Trophoblast cell (in vitro differentiated cells and primary cell): ENCODE measurements at regions not wholly inside any gene's neighbourhood (a gene's known extent, or its start where the extent isn't known, plus 50 kb on each side); places are given as distances from the start of the nearest gene placed in this dataset.

Experiments
- DNase-seq, 2 donors: peaks; one replicate each; pipeline ENCODE4 v3.0.0-alpha.2; 2016
- H2AFZ ChIP-seq: 2 replicates; pipeline ENCODE4 v1.6.1; 2013; ENCODE audit warnings: low read length, moderate library complexity, mild to moderate bottlenecking; ENCODE audit not compliant: insufficient read depth, poor library complexity
- H2AK5ac ChIP-seq: 2 replicates; pipeline ENCODE4 v1.6.1; 2013; ENCODE audit warnings: mild to moderate bottlenecking, low read length
- H2BK120ac ChIP-seq: 2 replicates; pipeline ENCODE4 v1.6.1; 2013; ENCODE audit warnings: low read length, mild to moderate bottlenecking, moderate library complexity; ENCODE audit not compliant: insufficient read depth, poor library complexity
- H2BK12ac ChIP-seq: 2 replicates; pipeline ENCODE4 v1.6.1; 2013; ENCODE audit warnings: mild to moderate bottlenecking, low read length, moderate library complexity
- H2BK5ac ChIP-seq: 2 replicates; pipeline ENCODE4 v1.6.1; 2013; ENCODE audit warnings: low read length, low read depth, moderate library complexity, mild to moderate bottlenecking; ENCODE audit not compliant: poor library complexity
- H3K14ac ChIP-seq: 2 replicates; pipeline ENCODE4 v1.6.1; 2013; ENCODE audit warnings: mild to moderate bottlenecking, low read length
- H3K18ac ChIP-seq: 2 replicates; pipeline ENCODE4 v1.6.1; 2013; ENCODE audit warnings: mild to moderate bottlenecking, low read length
- H3K23ac ChIP-seq: 2 replicates; pipeline ENCODE4 v1.6.1; 2013; ENCODE audit warnings: low read length
- H3K27ac ChIP-seq: 2 replicates; pipeline ENCODE4 v1.5.1; 2013; ENCODE audit warnings: low read depth, mild to moderate bottlenecking, inconsistent platforms, low read length, moderate library complexity
- H3K27me3 ChIP-seq: 2 replicates; pipeline ENCODE4 v1.6.1; 2013; ENCODE audit warnings: inconsistent platforms, mild to moderate bottlenecking, low read length, moderate library complexity; ENCODE audit not compliant: insufficient read depth
- H3K36me3 ChIP-seq, 2 experiments: 1 replicate in 1 of 2; 2 replicates in 1 of 2; pipeline ENCODE4 v1.6.1; 2013; ENCODE audit warnings: low read length in 2 of 2, mild to moderate bottlenecking in 2 of 2, moderate library complexity in 1 of 2; ENCODE audit not compliant: insufficient read depth in 2 of 2, control insufficient read depth in 1 of 2
- H3K4ac ChIP-seq: 2 replicates; pipeline ENCODE4 v1.6.1; 2013; ENCODE audit warnings: low read depth, mild to moderate bottlenecking, low read length, moderate library complexity
- H3K4me1 ChIP-seq, 2 experiments: 1 replicate in 1 of 2; 2 replicates in 1 of 2; pipeline ENCODE4 v1.6.1; 2013; ENCODE audit warnings: low read length in 2 of 2, mild to moderate bottlenecking in 2 of 2, moderate library complexity in 1 of 2; ENCODE audit not compliant: insufficient read depth in 2 of 2, control insufficient read depth in 1 of 2
- H3K4me2 ChIP-seq: 2 replicates; pipeline ENCODE4 v1.6.1; 2013; ENCODE audit warnings: inconsistent platforms, mild to moderate bottlenecking, low read length, moderate library complexity
- H3K4me3 ChIP-seq: 2 replicates; pipeline ENCODE4 v1.5.1; 2013; ENCODE audit warnings: mild to moderate bottlenecking, low read depth, low read length, inconsistent platforms
- H3K79me1 ChIP-seq: one replicate; pipeline ENCODE4 v1.6.1; 2013; ENCODE audit warnings: low read length
- H3K79me2 ChIP-seq: 2 replicates; pipeline ENCODE4 v1.6.1; 2013; ENCODE audit warnings: low read length, mild to moderate bottlenecking; ENCODE audit not compliant: control insufficient read depth, insufficient read depth, poor library complexity
- H3K9ac ChIP-seq: 2 replicates; pipeline ENCODE4 v1.6.1; 2013; ENCODE audit warnings: mild to moderate bottlenecking, low read length
- H3K9me3 ChIP-seq: 2 replicates; pipeline ENCODE4 v1.6.1; 2013; ENCODE audit warnings: low read depth, mild to moderate bottlenecking, control low read depth, inconsistent platforms, low read length; ENCODE audit not compliant: insufficient read depth
- H4K12ac ChIP-seq: 2 replicates; pipeline ENCODE4 v1.6.1; 2013; ENCODE audit warnings: low read depth, mild to moderate bottlenecking, low read length, moderate library complexity
- H4K8ac ChIP-seq: 2 replicates; pipeline ENCODE4 v1.6.1; 2013; ENCODE audit warnings: low read depth, mild to moderate bottlenecking, low read length, moderate library complexity
- H4K91ac ChIP-seq: one replicate; pipeline ENCODE4 v1.6.1; 2013; ENCODE audit warnings: low read depth, mild to moderate bottlenecking, low read length, moderate library complexity
- WGBS: extraction: QIAGEN DNeasy Blood & Tissue Kit; methylation state at CpG from one replicate; pipeline ENCODE4 v1.1.7; 2013; ENCODE audit warnings: missing lambda C conversion rate; ENCODE audit not compliant: insufficient read length, insufficient coverage; ENCODE audit errors: extremely low coverage; 5-methylcytosine and 5-hydroxymethylcytosine counted together

- H4K12ac ChIP-seq = no peak overlapping the region
- no peak overlapping the region for H3K4ac ChIP-seq
- no peak overlapping the region for H3K4me2 ChIP-seq
- no peak overlapping the region for H4K91ac ChIP-seq
- no peak overlapping the region for H3K14ac ChIP-seq
- no peaks in the 10 kb centered on the region for H3K36me3 ChIP-seq
- no peak overlapping the region for H3K18ac ChIP-seq
- peaks cover 3% of the 10 kb centered on the region for H3K9me3 ChIP-seq
- H3K9ac ChIP-seq = no peak overlapping the region
- DNase-seq = no peak
- H3K79me2 ChIP-seq = no peaks in the 10 kb centered on the region
- H2BK5ac ChIP-seq = no peak overlapping the region
- H3K27ac ChIP-seq = no peak overlapping the region
- H3K79me1 ChIP-seq = no peaks in the 10 kb centered on the region
- no peaks in the 10 kb centered on the region for H3K27me3 ChIP-seq
- no peak overlapping the region for H2AK5ac ChIP-seq
- no peak overlapping the region for H4K8ac ChIP-seq
- H2BK12ac ChIP-seq = no peak overlapping the region
- H2AFZ ChIP-seq = no peak overlapping the region
- no peaks in the 10 kb centered on the region for H3K4me1 ChIP-seq
- no peak overlapping the region for H2BK120ac ChIP-seq
- no CpG with 5 or more reads among the region's 4 CpGs for WGBS
- no peak overlapping the region for H3K23ac ChIP-seq
- no peak overlapping the region for H3K4me3 ChIP-seq
Measured at GRCh38 chr1:213884942-213885341, 102.8 kb upstream of the PROX1 start.

- Histone ChIP-seq H3K4ac (no peak overlapping the region), H4K91ac (no peak overlapping the region)
- WGBS = no CpG with 5 or more reads among the region's 1 CpG
Measured at GRCh38 chr1:213887842-213888241, 99.9 kb upstream of the PROX1 start.

GRCh38 chr1:213891989-213892902 is 95.5 kb upstream of the PROX1 start:
- H3K18ac ChIP-seq = no peak overlapping the region
- H3K4me1 ChIP-seq = no peaks in the 10 kb centered on the region
- no peak overlapping the region for H3K4me2 ChIP-seq
- no peaks in the 10 kb centered on the region for H3K79me1 ChIP-seq
- no peak overlapping the region for H3K4ac ChIP-seq
- H2AK5ac ChIP-seq = no peak overlapping the region
- WGBS = no CpG with 5 or more reads among the region's 6 CpGs
- H3K36me3 ChIP-seq = no peaks in the 10 kb centered on the region
- H3K27me3 ChIP-seq = no peaks in the 10 kb centered on the region
- H3K9me3 ChIP-seq = no peaks in the 10 kb centered on the region
- no peak overlapping the region for H2AFZ ChIP-seq
- H3K79me2 ChIP-seq = no peaks in the 10 kb centered on the region
- H4K91ac ChIP-seq = no peak overlapping the region
- no peak overlapping the region for H4K8ac ChIP-seq
- no peak for DNase-seq
- no peak overlapping the region for H3K14ac ChIP-seq
- H3K9ac ChIP-seq = no peak overlapping the region
- H3K4me3 ChIP-seq = no peak overlapping the region
- H4K12ac ChIP-seq = no peak overlapping the region
- no peak overlapping the region for H3K23ac ChIP-seq
- no peak overlapping the region for H2BK12ac ChIP-seq
- no peak overlapping the region for H2BK120ac ChIP-seq
- no peak overlapping the region for H3K27ac ChIP-seq
- no peak overlapping the region for H2BK5ac ChIP-seq

More at GRCh38 chr1:213887842-213888241, 99.9 kb upstream of the PROX1 start:
- no peak for DNase-seq
- no peak overlapping the region for H4K12ac ChIP-seq
- H3K27me3 ChIP-seq = no peaks in the 10 kb centered on the region
- H2AFZ ChIP-seq = no peak overlapping the region
- H3K4me1 ChIP-seq = no peaks in the 10 kb centered on the region
- no peak overlapping the region for H2AK5ac ChIP-seq
- no peak overlapping the region for H2BK5ac ChIP-seq
- H3K79me1 ChIP-seq = no peaks in the 10 kb centered on the region
- no peaks in the 10 kb centered on the region for H3K79me2 ChIP-seq
- H3K14ac ChIP-seq = no peak overlapping the region
- no peak overlapping the region for H3K18ac ChIP-seq
- no peak overlapping the region for H3K4me2 ChIP-seq
- no peak overlapping the region for H3K9ac ChIP-seq
- no peak overlapping the region for H3K27ac ChIP-seq
- H3K4me3 ChIP-seq = no peak overlapping the region
- no peak overlapping the region for H2BK120ac ChIP-seq
- no peak overlapping the region for H2BK12ac ChIP-seq
- H3K23ac ChIP-seq = no peak overlapping the region
- H4K8ac ChIP-seq = no peak overlapping the region
- peaks cover 2% of the 10 kb centered on the region for H3K9me3 ChIP-seq
- H3K36me3 ChIP-seq = no peaks in the 10 kb centered on the region

- Histone ChIP-seq H3K14ac (no peak overlapping the region), H4K91ac (no peak overlapping the region), H4K12ac (no peak overlapping the region), H3K9me3 (no peaks in the 10 kb centered on the region), H3K79me1 (no peaks in the 10 kb centered on the region), H3K4ac (no peak overlapping the region), H3K4me2 (no peak overlapping the region), H3K79me2 (no peaks in the 10 kb centered on the region), H3K18ac (no peak overlapping the region), H3K4me3 (no peak overlapping the region), H2BK12ac (no peak overlapping the region), H3K9ac (no peak overlapping the region), H2AK5ac (no peak overlapping the region), H4K8ac (no peak overlapping the region), H3K4me1 (no peaks in the 10 kb centered on the region), H3K36me3 (no peaks in the 10 kb centered on the region), H3K27ac (no peak overlapping the region), H3K27me3 (no peaks in the 10 kb centered on the region), H2BK120ac (no peak overlapping the region), H2AFZ (no peak overlapping the region), H3K23ac (no peak overlapping the region), H2BK5ac (no peak overlapping the region)
- WGBS = no CpG with 5 or more reads among the region's 4 CpGs
- peak in 1 of 2 donors; percentile 2 for DNase-seq
Measured at GRCh38 chr1:213898684-213899083, 89.1 kb upstream of the PROX1 start.
